ENCODE measurements at regions not wholly inside any gene's neighbourhood (a gene's known extent, or its start where the extent isn't known, plus 50 kb on each side); places are given as distances from the start of the nearest gene placed in this dataset.
"Not testable (repeated sequence)": the region's sequence is repeated elsewhere in the genome, so short reads cannot be mapped to it uniquely, and the experiment has no call there.

- TF ChIP-seq CTCF (IDR thresholded peaks at IDR 0.05); POLR2AphosphoS5 (IDR thresholded peaks at IDR 0.05); POLR2A (IDR thresholded peaks at IDR 0.05); EP300 (IDR thresholded peaks at IDR 0.05; ENCODE audit: low read depth): not testable (repeated sequence)
Measured at GRCh38 chr5:164533426-164533825, 1028.0 kb downstream of the MAT2B start.

Data from transverse colon (tissue), 4 donors.